ENCODE measurements at regions not wholly inside any gene's neighbourhood (a gene's known extent, or its start where the extent isn't known, plus 50 kb on each side); places are given as distances from the start of the nearest gene placed in this dataset.

DNA sequence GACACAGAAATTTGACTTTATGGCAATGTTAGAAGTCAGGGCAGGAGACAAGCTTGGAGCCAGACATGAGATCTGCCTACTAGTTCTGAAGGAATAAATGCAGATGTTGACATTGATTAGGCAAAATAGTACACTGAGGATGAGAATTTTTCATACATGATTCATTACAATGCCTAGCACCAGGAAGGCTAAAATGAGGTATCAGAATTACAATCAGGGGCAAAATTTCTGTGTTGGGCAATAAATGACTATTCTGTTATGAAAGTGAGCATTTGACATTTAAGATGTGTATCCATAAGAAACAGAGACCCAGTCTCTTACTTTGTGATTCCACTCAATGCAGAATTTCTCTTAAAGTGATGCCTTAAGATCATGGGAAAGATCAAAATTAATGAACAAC lies 92.4 kb upstream of the CDH10 start:
- TF ChIP-seq RARB (CRISPR knock-in tag; IDR thresholded peaks at IDR 0.05), result no peak
- TF ChIP-seq ZNF70 (CRISPR knock-in tag; IDR thresholded peaks at IDR 0.05), result no peak
- no peak for TF ChIP-seq BACH2 (CRISPR knock-in tag; IDR thresholded peaks at IDR 0.05; ENCODE audit: borderline replicate concordance)
- TF ChIP-seq ZFP3 (CRISPR knock-in tag; IDR thresholded peaks at IDR 0.05), result no peak
- TF ChIP-seq CSDC2 (CRISPR knock-in tag; IDR thresholded peaks at IDR 0.05), result no peak
- TF ChIP-seq, protein P1, sequence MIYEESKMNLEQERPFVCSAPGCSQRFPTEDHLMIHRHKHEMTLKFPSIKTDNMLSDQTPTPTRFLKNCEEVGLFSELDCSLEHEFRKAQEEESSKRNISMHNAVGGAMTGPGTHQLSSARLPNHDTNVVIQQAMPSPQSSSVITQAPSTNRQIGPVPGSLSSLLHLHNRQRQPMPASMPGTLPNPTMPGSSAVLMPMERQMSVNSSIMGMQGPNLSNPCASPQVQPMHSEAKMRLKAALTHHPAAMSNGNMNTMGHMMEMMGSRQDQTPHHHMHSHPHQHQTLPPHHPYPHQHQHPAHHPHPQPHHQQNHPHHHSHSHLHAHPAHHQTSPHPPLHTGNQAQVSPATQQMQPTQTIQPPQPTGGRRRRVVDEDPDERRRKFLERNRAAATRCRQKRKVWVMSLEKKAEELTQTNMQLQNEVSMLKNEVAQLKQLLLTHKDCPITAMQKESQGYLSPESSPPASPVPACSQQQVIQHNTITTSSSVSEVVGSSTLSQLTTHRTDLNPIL (CRISPR knock-in tag; IDR thresholded peaks at IDR 0.05; ENCODE audit: low read depth), result no peak
- TF ChIP-seq, protein P2, sequence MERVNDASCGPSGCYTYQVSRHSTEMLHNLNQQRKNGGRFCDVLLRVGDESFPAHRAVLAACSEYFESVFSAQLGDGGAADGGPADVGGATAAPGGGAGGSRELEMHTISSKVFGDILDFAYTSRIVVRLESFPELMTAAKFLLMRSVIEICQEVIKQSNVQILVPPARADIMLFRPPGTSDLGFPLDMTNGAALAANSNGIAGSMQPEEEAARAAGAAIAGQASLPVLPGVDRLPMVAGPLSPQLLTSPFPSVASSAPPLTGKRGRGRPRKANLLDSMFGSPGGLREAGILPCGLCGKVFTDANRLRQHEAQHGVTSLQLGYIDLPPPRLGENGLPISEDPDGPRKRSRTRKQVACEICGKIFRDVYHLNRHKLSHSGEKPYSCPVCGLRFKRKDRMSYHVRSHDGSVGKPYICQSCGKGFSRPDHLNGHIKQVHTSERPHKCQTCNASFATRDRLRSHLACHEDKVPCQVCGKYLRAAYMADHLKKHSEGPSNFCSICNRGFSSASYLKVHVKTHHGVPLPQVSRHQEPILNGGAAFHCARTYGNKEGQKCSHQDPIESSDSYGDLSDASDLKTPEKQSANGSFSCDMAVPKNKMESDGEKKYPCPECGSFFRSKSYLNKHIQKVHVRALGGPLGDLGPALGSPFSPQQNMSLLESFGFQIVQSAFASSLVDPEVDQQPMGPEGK (CRISPR knock-in tag; IDR thresholded peaks at IDR 0.05; ENCODE audit: borderline replicate concordance), result no peak
- TF ChIP-seq ZNF565 (CRISPR knock-in tag; conservative IDR thresholded peaks at IDR 0.05; ENCODE audit: low read depth), result no peak
- no peak for TF ChIP-seq ZFP30 (CRISPR knock-in tag; IDR thresholded peaks at IDR 0.05)
- no peak for TF ChIP-seq ESRRG (CRISPR knock-in tag; IDR thresholded peaks at IDR 0.05)

Data from SK-N-SH treated with all-trans-retinoic acid at 6 μM for 48 hours (cell line).